ENCODE measurements at regions not wholly inside any gene's neighbourhood (a gene's known extent, or its start where the extent isn't known, plus 50 kb on each side); places are given as distances from the start of the nearest gene placed in this dataset.

DNA sequence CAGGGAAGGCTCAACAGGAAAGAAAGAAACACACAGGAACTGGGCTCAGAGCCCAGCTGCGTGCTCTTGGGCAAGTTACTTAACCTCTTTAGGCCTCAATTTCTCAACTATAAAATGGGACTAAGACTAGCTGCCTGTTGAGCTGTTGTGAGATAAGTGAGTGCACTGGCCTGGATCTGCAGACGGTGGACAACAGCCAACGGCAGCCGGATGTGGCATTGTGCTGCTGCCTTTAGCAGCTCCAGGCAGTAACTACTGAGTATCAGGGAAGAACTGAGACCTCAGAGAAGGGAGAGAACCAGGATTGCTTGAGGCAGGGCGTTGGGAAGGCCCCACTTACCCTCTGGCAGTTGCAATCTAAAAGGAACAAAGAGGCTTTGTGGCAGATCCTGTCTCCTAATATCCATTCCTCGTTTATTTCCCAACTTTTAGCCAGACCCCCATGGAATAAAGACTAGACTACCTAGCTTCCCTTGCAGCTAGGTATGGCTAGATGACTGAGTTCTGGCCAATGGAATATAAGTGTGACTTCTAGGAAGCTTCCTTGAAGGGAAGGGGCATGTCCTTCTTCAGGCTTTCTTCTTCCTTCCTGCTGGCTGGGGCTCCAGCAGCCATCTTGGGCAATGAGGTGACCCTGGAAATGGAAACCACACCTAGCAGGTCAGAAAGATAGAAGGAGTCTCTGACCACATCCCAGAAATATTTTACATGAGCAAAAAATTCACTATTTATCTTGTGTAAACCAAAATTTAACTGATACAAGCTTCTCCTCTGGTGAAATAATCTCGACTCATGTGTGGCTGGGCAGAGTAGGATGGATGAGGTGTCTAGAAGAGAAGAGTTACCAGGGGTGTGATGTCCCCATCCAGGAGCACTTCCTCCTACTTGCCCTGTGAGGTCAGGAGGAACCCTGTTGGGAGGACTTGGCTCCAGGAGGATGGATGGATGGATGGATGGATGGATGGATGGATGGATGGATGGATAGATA, 67.6 kb downstream of the MRPL14 start:
- H3K36me3 ChIP-seq = no peaks in the 10 kb centered on the region
- H3K27ac ChIP-seq = peak overlapping the region; percentile 88
- DNase-seq (peak; percentile 84), ATAC-seq (no peak)
- H3K4me1 ChIP-seq = peaks cover 37% of the 10 kb centered on the region
- H3K9me3 ChIP-seq = no peaks in the 10 kb centered on the region
- no peaks in the 10 kb centered on the region for H3K27me3 ChIP-seq (ENCODE audit: low read depth)
- intact Hi-C loops (cut with DNase I) = no loop called here
- H3K4me3 ChIP-seq = no peak overlapping the region
- TF ChIP-seq, protein P1, sequence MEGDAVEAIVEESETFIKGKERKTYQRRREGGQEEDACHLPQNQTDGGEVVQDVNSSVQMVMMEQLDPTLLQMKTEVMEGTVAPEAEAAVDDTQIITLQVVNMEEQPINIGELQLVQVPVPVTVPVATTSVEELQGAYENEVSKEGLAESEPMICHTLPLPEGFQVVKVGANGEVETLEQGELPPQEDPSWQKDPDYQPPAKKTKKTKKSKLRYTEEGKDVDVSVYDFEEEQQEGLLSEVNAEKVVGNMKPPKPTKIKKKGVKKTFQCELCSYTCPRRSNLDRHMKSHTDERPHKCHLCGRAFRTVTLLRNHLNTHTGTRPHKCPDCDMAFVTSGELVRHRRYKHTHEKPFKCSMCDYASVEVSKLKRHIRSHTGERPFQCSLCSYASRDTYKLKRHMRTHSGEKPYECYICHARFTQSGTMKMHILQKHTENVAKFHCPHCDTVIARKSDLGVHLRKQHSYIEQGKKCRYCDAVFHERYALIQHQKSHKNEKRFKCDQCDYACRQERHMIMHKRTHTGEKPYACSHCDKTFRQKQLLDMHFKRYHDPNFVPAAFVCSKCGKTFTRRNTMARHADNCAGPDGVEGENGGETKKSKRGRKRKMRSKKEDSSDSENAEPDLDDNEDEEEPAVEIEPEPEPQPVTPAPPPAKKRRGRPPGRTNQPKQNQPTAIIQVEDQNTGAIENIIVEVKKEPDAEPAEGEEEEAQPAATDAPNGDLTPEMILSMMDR (IDR thresholded peaks at IDR 0.05) = no peak

DNA sequence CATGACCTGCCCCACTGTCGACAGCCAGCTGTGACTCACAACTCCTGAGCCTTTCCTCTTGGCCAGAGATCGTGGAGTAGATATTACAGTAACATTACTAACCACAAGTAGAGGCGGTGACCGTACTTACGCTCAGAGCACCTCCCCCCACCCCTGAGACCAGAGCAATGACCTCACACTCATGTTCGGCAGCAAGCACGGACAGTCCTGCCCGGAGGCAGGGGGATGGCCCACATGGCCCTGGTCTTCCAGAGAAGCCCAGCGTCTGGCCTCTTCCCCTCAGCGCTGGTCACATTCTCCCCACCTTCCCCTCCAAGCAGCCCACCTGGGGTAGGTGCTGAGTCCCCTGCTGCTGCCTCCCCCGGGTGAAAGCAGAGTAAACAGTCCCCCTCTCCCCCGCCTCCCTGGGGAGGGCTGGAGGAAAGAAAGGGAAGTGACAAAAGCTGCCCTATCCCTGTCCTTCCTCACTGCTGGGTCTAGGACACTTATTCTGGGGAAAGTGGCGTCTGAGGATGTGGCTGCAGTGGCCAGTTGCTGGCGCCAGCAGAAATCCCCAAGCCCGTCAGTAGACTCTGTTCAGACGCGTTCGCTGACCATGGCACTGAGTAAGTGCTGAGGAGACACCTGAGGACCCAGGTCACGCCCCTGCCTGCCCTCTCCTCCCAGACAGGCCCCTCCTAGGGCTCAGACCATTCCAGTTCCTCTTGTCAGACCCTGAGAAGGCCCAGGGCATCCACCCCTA, 68.5 kb downstream of the MRPL14 start:
- TF ChIP-seq, protein P1 (IDR thresholded peaks at IDR 0.05) = no peak
- ATAC-seq = peak; percentile 92 to 94
- DNase-seq = peak; percentile 91
- H3K36me3 ChIP-seq = no peaks in the 10 kb centered on the region
- intact Hi-C loops (cut with DNase I) = no loop called here
- H3K9me3 ChIP-seq = no peaks in the 10 kb centered on the region
- peaks cover 43% of the 10 kb centered on the region for H3K4me1 ChIP-seq
- no peaks in the 10 kb centered on the region for H3K27me3 ChIP-seq (ENCODE audit: low read depth)
- H3K4me3 ChIP-seq = no peak overlapping the region
- peak overlapping the region; percentile 88 for H3K27ac ChIP-seq

DNA sequence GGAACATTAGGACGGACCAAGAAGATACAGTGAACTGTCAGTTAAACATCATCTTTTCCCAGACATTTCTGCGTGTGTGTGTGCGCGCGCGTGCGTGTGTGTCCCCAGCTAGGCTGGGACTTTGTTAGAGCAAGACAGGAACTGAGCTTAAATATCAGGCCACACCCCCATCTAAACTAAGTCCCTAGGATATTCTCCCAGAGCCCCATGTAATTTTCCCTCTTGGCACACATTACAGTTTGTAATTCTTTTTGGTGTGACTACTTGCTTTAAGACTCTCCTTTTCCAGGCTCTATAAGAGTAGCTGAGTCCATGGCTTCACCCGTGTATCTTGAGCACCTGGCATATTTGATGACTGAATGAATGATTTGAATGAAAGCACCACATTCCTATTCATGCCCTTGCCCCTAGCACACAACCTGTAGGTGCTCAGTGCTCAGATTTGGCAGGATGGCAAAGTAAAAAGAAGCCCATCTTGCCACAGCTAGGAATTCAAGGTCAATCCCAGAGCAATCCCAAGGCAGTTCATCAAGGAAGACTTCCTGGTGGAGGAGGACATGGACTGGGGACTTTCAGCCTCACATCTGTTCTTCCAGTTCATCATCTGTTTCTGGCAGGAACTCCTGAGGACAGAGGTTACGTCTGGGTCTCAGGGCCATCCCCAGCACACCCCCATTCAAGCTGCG, 69.2 kb downstream of the MRPL14 start:
- H3K36me3 ChIP-seq = no peaks in the 10 kb centered on the region
- H3K27ac ChIP-seq = peak overlapping the region; percentile 88
- no peak for ATAC-seq
- TF ChIP-seq, protein P1 (IDR thresholded peaks at IDR 0.05) = no peak
- H3K9me3 ChIP-seq = no peaks in the 10 kb centered on the region
- intact Hi-C loops (cut with DNase I) = no loop called here
- H3K4me3 ChIP-seq = no peak overlapping the region
- DNase-seq = no peak
- H3K27me3 ChIP-seq (ENCODE audit: low read depth) = no peaks in the 10 kb centered on the region
- peaks cover 44% of the 10 kb centered on the region for H3K4me1 ChIP-seq

DNA sequence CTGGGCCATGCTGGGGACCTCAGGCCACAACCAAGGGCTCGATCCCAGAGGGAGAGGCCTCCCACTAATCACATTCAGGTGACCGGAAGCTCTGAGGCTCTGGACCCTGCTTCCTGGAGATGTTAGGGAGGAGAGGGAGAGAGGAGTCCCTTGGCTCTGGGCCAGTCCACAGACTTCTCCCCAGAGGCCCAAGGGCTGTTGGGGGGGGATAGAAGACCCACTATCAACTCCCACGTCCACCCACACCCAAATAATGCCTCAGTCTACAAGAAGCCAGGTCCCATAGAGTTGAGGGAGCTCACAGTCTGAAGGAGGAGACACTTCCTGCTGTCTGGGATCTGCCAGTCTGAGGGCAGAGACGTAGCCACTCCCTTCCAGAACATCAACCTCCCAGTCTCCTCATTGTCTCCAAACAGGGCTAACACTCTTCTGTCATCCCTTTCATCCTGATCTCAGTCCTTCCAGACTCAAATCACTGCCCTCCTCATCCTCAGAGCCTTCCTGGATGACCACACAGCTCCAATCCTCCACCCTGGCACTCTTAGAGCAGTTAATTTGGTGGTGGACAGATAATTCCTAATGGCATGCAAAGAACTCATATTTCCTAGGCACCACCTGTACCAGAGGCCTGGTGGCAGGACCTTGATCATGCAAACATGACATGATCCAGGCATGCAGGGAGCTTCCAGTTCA, 69.9 kb downstream of the MRPL14 start:
- H3K27me3 ChIP-seq (ENCODE audit: low read depth) = no peaks in the 10 kb centered on the region
- no peak overlapping the region for H3K27ac ChIP-seq
- TF ChIP-seq, protein P1 (IDR thresholded peaks at IDR 0.05) = no peak

More for the DNA sequence above, 69.9 kb downstream of the MRPL14 start:
- Histone ChIP-seq H3K9me3 (no peaks in the 10 kb centered on the region), H3K36me3 (no peaks in the 10 kb centered on the region), H3K4me1 (peaks cover 51% of the 10 kb centered on the region), H3K4me3 (no peak overlapping the region)
- intact Hi-C loops (cut with DNase I) = no loop called here
- DNase-seq (no peak), ATAC-seq (no peak)

All from lower lobe of right lung (tissue), 2 donors.